Adrenal gland (tissue), 5 donors: ENCODE measurements at regions not wholly inside any gene's neighbourhood (a gene's known extent, or its start where the extent isn't known, plus 50 kb on each side); places are given as distances from the start of the nearest gene placed in this dataset.

ENCODE experiments used
- CTCF ChIP-seq, 6 experiments: fragments of 450-650 bp in 4 of 6; fragments of 200-600 bp in 2 of 6; sonication (generic) in 1 of 6; IDR thresholded peaks; 1 replicate in 5 of 6; 2 replicates in 1 of 6; pipeline versions ENCODE4 v1.5.1 to v1.8.0; 2016 to 2021; ENCODE audit warnings: antibody characterized with exemption in 6 of 6, mild to moderate bottlenecking in 2 of 6, moderate library complexity in 1 of 6
- POLR2A ChIP-seq, 2 donors: fragments of 450-650 bp; IDR thresholded peaks; one replicate each; pipeline ENCODE4 v1.6.1; 2017; ENCODE audit warnings: antibody characterized with exemption in 2 of 2, mild to moderate bottlenecking in 2 of 2, moderate library complexity in 1 of 2
- donor health status: DM: no; HTN: no; CAD: no.

- no peak for TF ChIP-seq POLR2A (IDR thresholded peaks at IDR 0.05)
- TF ChIP-seq CTCF (IDR thresholded peaks at IDR 0.05): no peak
Measured at GRCh38 chr10:120272350-120272749, 184.7 kb upstream of the PLPP4 start.
